NCI-H460 (cell line): ENCODE measurements at regions not wholly inside any gene's neighbourhood (a gene's known extent, or its start where the extent isn't known, plus 50 kb on each side); places are given as distances from the start of the nearest gene placed in this dataset.

Source experiments
- DNase-seq: peaks from one replicate; pipeline ENCODE4 v3.0.0-alpha.2; 2016; ENCODE audit warnings: low read depth; ENCODE audit errors: extremely low read depth

GRCh38 chr11:128367573-128367972 lies 219.8 kb downstream of the ETS1 start:
- DNase-seq, result no peak

- DNase-seq, result no peak
These were observed 222.3 kb downstream of the ETS1 start for GRCh38 chr11:128365044-128365443.

- no peak for DNase-seq
These were observed 225.8 kb downstream of the ETS1 start for GRCh38 chr11:128361451-128362020.

- no peak for DNase-seq
These were observed 227.8 kb downstream of the ETS1 start for GRCh38 chr11:128359515-128359914.

- no peak for DNase-seq
These were observed 230.3 kb downstream of the ETS1 start for GRCh38 chr11:128357073-128357472.

- DNase-seq, result no peak
These were observed 231.8 kb downstream of the ETS1 start for GRCh38 chr11:128355558-128355957.

- no peak for DNase-seq
These were observed 232.9 kb downstream of the ETS1 start for GRCh38 chr11:128354476-128354875.

GRCh38 chr11:128351168-128351567 lies 236.2 kb downstream of the ETS1 start:
- no peak for DNase-seq

GRCh38 chr11:128349650-128350299 lies 237.6 kb downstream of the ETS1 start:
- DNase-seq, result no peak

GRCh38 chr11:128346804-128347203 lies 240.6 kb downstream of the ETS1 start:
- no peak for DNase-seq

- DNase-seq, result no peak
These were observed 242.0 kb downstream of the ETS1 start for GRCh38 chr11:128345316-128345715.

GRCh38 chr11:128343870-128344269 lies 243.5 kb downstream of the ETS1 start:
- no peak for DNase-seq

- no peak for DNase-seq
These were observed 244.2 kb downstream of the ETS1 start for GRCh38 chr11:128343135-128343514.

GRCh38 chr11:128342511-128343134 lies 244.7 kb downstream of the ETS1 start:
- DNase-seq, result no peak

GRCh38 chr11:128341280-128342248 lies 245.8 kb downstream of the ETS1 start:
- no peak for DNase-seq

- DNase-seq, result no peak
These were observed 247.6 kb downstream of the ETS1 start for GRCh38 chr11:128339792-128340191.

- no peak for DNase-seq
These were observed 248.5 kb downstream of the ETS1 start for GRCh38 chr11:128338811-128339210.

- no peak for DNase-seq
These were observed 251.2 kb downstream of the ETS1 start for GRCh38 chr11:128336203-128336602.

- no peak for DNase-seq
These were observed 251.6 kb downstream of the ETS1 start for GRCh38 chr11:128335729-128336128.

- no peak for DNase-seq
These were observed 252.9 kb downstream of the ETS1 start for GRCh38 chr11:128334311-128335044.
